IPS-18c (cell line): ENCODE measurements at regions not wholly inside any gene's neighbourhood (a gene's known extent, or its start where the extent isn't known, plus 50 kb on each side); places are given as distances from the start of the nearest gene placed in this dataset.

Source experiments
- H3K4me3 ChIP-seq: 2 replicates; pipeline ENCODE4 v1.7.0; 2013; ENCODE audit warnings: low read depth, mild to moderate bottlenecking, low read length, moderate library complexity; ENCODE audit not compliant: insufficient read depth
- H3K9me3 ChIP-seq: one replicate; pipeline ENCODE4 v1.6.1; 2013; ENCODE audit warnings: mild to moderate bottlenecking, low read length, moderate library complexity; ENCODE audit not compliant: control insufficient read depth, insufficient read depth

GRCh38 chr4:1499465-1499864 lies 93.2 kb upstream of the NKX1-1 start:
- Histone ChIP-seq H3K4me3 (no peak overlapping the region), H3K9me3 (no peaks in the 10 kb centered on the region)

GRCh38 chr4:1497189-1497801 lies 91.1 kb upstream of the NKX1-1 start:
- Histone ChIP-seq H3K9me3 (no peaks in the 10 kb centered on the region), H3K4me3 (no peak overlapping the region)

- Histone ChIP-seq H3K4me3 (no peak overlapping the region), H3K9me3 (no peaks in the 10 kb centered on the region)
Observed at GRCh38 chr4:1496116-1496642, 89.9 kb upstream of the NKX1-1 start.

GRCh38 chr4:1495416-1496115 lies 89.3 kb upstream of the NKX1-1 start:
- no peaks in the 10 kb centered on the region for H3K9me3 ChIP-seq
- no peak overlapping the region for H3K4me3 ChIP-seq

GRCh38 chr4:1494416-1495315 lies 88.4 kb upstream of the NKX1-1 start:
- Histone ChIP-seq H3K9me3 (no peaks in the 10 kb centered on the region), H3K4me3 (no peak overlapping the region)

- Histone ChIP-seq H3K4me3 (no peak overlapping the region), H3K9me3 (no peaks in the 10 kb centered on the region)
Observed at GRCh38 chr4:1493540-1494287, 87.5 kb upstream of the NKX1-1 start.

GRCh38 chr4:1492651-1493539 lies 86.7 kb upstream of the NKX1-1 start:
- Histone ChIP-seq H3K4me3 (no peak overlapping the region), H3K9me3 (no peaks in the 10 kb centered on the region)

GRCh38 chr4:1492142-1492457 lies 85.9 kb upstream of the NKX1-1 start:
- Histone ChIP-seq H3K9me3 (no peaks in the 10 kb centered on the region), H3K4me3 (no peak overlapping the region)

GRCh38 chr4:1491328-1492141 lies 85.3 kb upstream of the NKX1-1 start:
- Histone ChIP-seq H3K9me3 (no peaks in the 10 kb centered on the region), H3K4me3 (no peak overlapping the region)

- H3K9me3 ChIP-seq, result no peaks in the 10 kb centered on the region
- H3K4me3 ChIP-seq, result no peak overlapping the region
Observed at GRCh38 chr4:1490654-1491327, 84.5 kb upstream of the NKX1-1 start.

- H3K9me3 ChIP-seq, result no peaks in the 10 kb centered on the region
- no peak overlapping the region for H3K4me3 ChIP-seq
Observed at GRCh38 chr4:1490011-1490653, 83.9 kb upstream of the NKX1-1 start.

- H3K4me3 ChIP-seq, result no peak overlapping the region
- H3K9me3 ChIP-seq, result no peaks in the 10 kb centered on the region
Observed at GRCh38 chr4:1489639-1489995, 83.4 kb upstream of the NKX1-1 start.

GRCh38 chr4:1488831-1489638 lies 82.8 kb upstream of the NKX1-1 start:
- Histone ChIP-seq H3K9me3 (no peaks in the 10 kb centered on the region), H3K4me3 (no peak overlapping the region)

- no peak overlapping the region for H3K4me3 ChIP-seq
- H3K9me3 ChIP-seq, result no peaks in the 10 kb centered on the region
Observed at GRCh38 chr4:1488357-1488756, 82.1 kb upstream of the NKX1-1 start.
